ENCODE measurements at regions not wholly inside any gene's neighbourhood (a gene's known extent, or its start where the extent isn't known, plus 50 kb on each side); places are given as distances from the start of the nearest gene placed in this dataset.

- DNase-seq (ENCODE audit: insufficient read length, low spot score) (no peak), FAIRE-seq (no peak)
- no peak for TF ChIP-seq POLR2AphosphoS5 (IDR thresholded peaks at IDR 0.05; ENCODE audit: low read depth, low read length)
- TF ChIP-seq SPI1 (IDR thresholded peaks at IDR 0.05; ENCODE audit: low read depth, low read length), result no peak
- no peak for TF ChIP-seq POU2F2 (IDR thresholded peaks at IDR 0.05; ENCODE audit: low read depth, low read length)
- no peak for TF ChIP-seq PAX5 (IDR thresholded peaks at IDR 0.05; ENCODE audit: insufficient read depth, low read length, severe bottlenecking)
- TF ChIP-seq TAF1 (IDR thresholded peaks at IDR 0.05; ENCODE audit: low read depth, low read length), result no peak
- TF ChIP-seq POLR2A (IDR thresholded peaks at IDR 0.05; ENCODE audit: low read depth, low read length), result no peak
These were observed 95.9 kb upstream of the GPR26 start for GRCh38 chr10:123570051-123570897.

DNA sequence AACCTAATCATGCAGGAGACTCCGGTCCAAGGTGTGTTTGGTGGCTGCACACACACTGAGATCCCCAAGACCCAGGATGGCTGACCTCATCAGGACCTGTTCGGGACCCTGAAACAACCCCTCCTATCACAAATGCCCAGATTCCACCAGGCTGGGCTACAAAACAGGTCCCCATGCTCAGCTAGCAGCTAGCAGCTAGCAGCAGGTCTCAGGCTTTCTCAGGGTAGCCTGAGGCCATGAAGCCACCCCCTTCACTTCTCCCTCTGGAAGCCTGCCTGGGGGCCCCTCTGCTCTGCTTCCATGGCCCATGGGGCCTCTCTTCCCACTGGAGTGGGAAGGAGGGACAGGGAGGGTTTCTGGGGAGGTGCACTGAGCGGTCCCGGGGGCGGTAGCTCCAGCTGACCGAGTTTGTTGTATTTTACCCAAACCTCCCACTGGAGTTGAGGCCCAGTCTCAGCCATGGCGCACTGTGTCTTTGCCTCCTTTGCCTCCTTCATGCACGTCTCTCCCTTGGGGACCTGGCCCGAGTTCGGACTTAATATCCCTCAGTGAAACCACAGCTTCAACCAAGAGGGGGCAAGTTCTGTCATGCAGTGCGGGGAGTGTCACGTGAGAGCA is 95.1 kb upstream of the GPR26 start:
- no peak for TF ChIP-seq SPI1 (IDR thresholded peaks at IDR 0.05; ENCODE audit: low read depth, low read length)
- TF ChIP-seq POLR2A (IDR thresholded peaks at IDR 0.05; ENCODE audit: low read depth, low read length), result no peak
- DNase-seq (ENCODE audit: insufficient read length, low spot score) (no peak), FAIRE-seq (no peak)

DNA sequence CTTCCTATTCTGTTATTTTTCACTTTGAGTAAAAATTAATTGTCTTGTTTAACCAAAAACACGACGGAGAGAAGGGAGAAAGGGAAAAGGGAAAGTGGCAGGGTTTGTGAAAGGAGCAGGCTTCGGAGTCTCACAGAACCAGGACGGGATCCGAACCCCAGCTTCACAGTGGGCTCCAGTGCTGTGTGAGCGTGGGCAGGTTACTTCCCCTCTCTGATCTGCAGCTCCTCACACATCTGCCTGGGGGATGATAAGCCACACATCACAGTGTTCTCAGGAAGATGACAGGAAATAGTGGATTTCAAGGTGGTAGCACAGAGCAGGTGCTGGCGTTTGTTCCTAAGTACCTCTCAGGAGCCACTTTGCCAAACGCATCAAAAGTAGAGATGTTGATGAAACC is 94.2 kb upstream of the GPR26 start:
- FAIRE-seq (no peak), DNase-seq (ENCODE audit: insufficient read length, low spot score) (no peak)
- TF ChIP-seq TAF1 (IDR thresholded peaks at IDR 0.05; ENCODE audit: low read depth, low read length), result no peak
- no peak for TF ChIP-seq POLR2A (IDR thresholded peaks at IDR 0.05; ENCODE audit: low read depth, low read length)
- no peak for TF ChIP-seq POU2F2 (IDR thresholded peaks at IDR 0.05; ENCODE audit: low read depth, low read length)
- TF ChIP-seq SPI1 (IDR thresholded peaks at IDR 0.05; ENCODE audit: low read depth, low read length), result no peak
- TF ChIP-seq PAX5 (IDR thresholded peaks at IDR 0.05; ENCODE audit: insufficient read depth, low read length, severe bottlenecking), result no peak
- no peak for TF ChIP-seq POLR2AphosphoS5 (IDR thresholded peaks at IDR 0.05; ENCODE audit: low read depth, low read length)

GRCh38 chr10:123573236-123574108 is 92.7 kb upstream of the GPR26 start:
- peak; percentile 65 for FAIRE-seq
- TF ChIP-seq TAF1 (IDR thresholded peaks at IDR 0.05; ENCODE audit: low read depth, low read length), result no peak
- TF ChIP-seq PAX5 (IDR thresholded peaks at IDR 0.05; ENCODE audit: insufficient read depth, low read length, severe bottlenecking), result no peak
- TF ChIP-seq SPI1 (IDR thresholded peaks at IDR 0.05; ENCODE audit: low read depth, low read length), result no peak
- no peak for TF ChIP-seq POLR2A (IDR thresholded peaks at IDR 0.05; ENCODE audit: low read depth, low read length)
- no peak for TF ChIP-seq POLR2AphosphoS5 (IDR thresholded peaks at IDR 0.05; ENCODE audit: low read depth, low read length)
- no peak for TF ChIP-seq POU2F2 (IDR thresholded peaks at IDR 0.05; ENCODE audit: low read depth, low read length)
- peak; percentile 48 for DNase-seq (ENCODE audit: insufficient read length, low spot score)

- FAIRE-seq, result no peak
- TF ChIP-seq SPI1 (IDR thresholded peaks at IDR 0.05; ENCODE audit: low read depth, low read length), result no peak
- TF ChIP-seq POLR2A (IDR thresholded peaks at IDR 0.05; ENCODE audit: low read depth, low read length), result no peak
- no peak for DNase-seq (ENCODE audit: insufficient read length, low spot score)
These were observed 92.0 kb upstream of the GPR26 start for GRCh38 chr10:123574109-123574698.

- no peak for DNase-seq (ENCODE audit: insufficient read length, low spot score)
- TF ChIP-seq POLR2A (IDR thresholded peaks at IDR 0.05; ENCODE audit: low read depth, low read length) (no peak), PAX5 (IDR thresholded peaks at IDR 0.05; ENCODE audit: insufficient read depth, low read length, severe bottlenecking) (no peak)
- FAIRE-seq, result no peak
These were observed 91.0 kb upstream of the GPR26 start for GRCh38 chr10:123575105-123575504.

DNA sequence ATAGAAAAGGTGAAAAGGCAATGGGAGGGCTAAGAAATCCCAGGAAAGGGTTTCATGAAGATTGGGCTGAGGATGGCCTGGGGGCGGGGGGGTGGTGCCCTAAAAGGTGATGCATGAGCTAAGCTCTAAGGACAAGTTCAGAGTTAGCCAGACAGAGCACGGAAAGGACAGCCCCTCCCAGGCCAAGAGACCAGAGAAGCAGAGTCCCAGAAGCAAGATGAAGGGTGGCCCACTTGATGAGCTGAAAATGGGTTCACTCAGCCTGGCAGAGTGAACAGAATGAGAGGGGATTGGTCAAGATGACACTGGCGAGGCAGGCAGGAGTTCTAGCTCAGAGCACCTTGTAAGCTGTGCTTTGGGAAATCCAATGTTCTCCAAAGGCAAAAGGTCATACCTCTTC is 89.4 kb upstream of the GPR26 start:
- DNase-seq (ENCODE audit: insufficient read length, low spot score) (no peak), FAIRE-seq (no peak)
- TF ChIP-seq PAX5 (IDR thresholded peaks at IDR 0.05; ENCODE audit: insufficient read depth, low read length, severe bottlenecking), result no peak

- DNase-seq (ENCODE audit: insufficient read length, low spot score) (no peak), FAIRE-seq (no peak)
These were observed 88.2 kb upstream of the GPR26 start for GRCh38 chr10:123577921-123578461.

DNA sequence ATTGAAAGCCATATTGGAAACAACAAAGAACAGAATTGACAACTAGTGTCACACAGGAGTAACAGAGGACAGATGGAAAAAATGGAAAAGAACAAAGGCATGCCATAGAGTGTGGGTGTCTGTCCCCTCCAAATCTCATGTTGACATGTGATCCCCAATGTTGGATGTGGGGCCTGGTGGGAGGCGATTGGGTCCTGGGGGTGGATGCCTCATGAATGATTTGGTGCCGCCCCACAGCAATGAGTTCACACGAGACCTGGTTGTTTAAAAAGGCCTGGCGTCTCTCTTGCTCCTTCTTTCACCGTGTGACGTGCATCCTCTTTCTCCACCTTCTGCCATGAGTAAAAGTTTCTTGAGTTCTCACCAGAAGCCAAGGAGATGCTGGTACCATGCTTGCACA is 87.4 kb upstream of the GPR26 start:
- FAIRE-seq, result no peak
- TF ChIP-seq TAF1 (IDR thresholded peaks at IDR 0.05; ENCODE audit: low read depth, low read length), result no peak
- TF ChIP-seq SPI1 (IDR thresholded peaks at IDR 0.05; ENCODE audit: low read depth, low read length), result no peak
- TF ChIP-seq POLR2A (IDR thresholded peaks at IDR 0.05; ENCODE audit: low read depth, low read length), result no peak
- no peak for TF ChIP-seq PAX5 (IDR thresholded peaks at IDR 0.05; ENCODE audit: insufficient read depth, low read length, severe bottlenecking)
- TF ChIP-seq POLR2AphosphoS5 (IDR thresholded peaks at IDR 0.05; ENCODE audit: low read depth, low read length), result no peak
- no peak for TF ChIP-seq POU2F2 (IDR thresholded peaks at IDR 0.05; ENCODE audit: low read depth, low read length)
- DNase-seq (ENCODE audit: insufficient read length, low spot score), result no peak

More at GRCh38 chr10:123577921-123578461, 88.2 kb upstream of the GPR26 start:
- TF ChIP-seq POU2F2 (IDR thresholded peaks at IDR 0.05; ENCODE audit: low read depth, low read length), result no peak
- no peak for TF ChIP-seq TAF1 (IDR thresholded peaks at IDR 0.05; ENCODE audit: low read depth, low read length)
- TF ChIP-seq POLR2AphosphoS5 (IDR thresholded peaks at IDR 0.05; ENCODE audit: low read depth, low read length), result no peak
- no peak for TF ChIP-seq PAX5 (IDR thresholded peaks at IDR 0.05; ENCODE audit: insufficient read depth, low read length, severe bottlenecking)
- no peak for TF ChIP-seq POLR2A (IDR thresholded peaks at IDR 0.05; ENCODE audit: low read depth, low read length)
- no peak for TF ChIP-seq SPI1 (IDR thresholded peaks at IDR 0.05; ENCODE audit: low read depth, low read length)
